ENCODE measurements at regions not wholly inside any gene's neighbourhood (a gene's known extent, or its start where the extent isn't known, plus 50 kb on each side); places are given as distances from the start of the nearest gene placed in this dataset.

- no peak for DNase-seq
Measured at GRCh38 chr2:163849756-163850435, 114.1 kb upstream of the FIGN start.

GRCh38 chr2:163838890-163839289 lies 103.1 kb upstream of the FIGN start:
- DNase-seq: no peak

- no peak for DNase-seq
Measured at GRCh38 chr2:163836167-163836566, 100.4 kb upstream of the FIGN start.

GRCh38 chr2:163834841-163835240 lies 99.0 kb upstream of the FIGN start:
- no peak for DNase-seq

- no peak for DNase-seq
Measured at GRCh38 chr2:163834221-163834620, 98.4 kb upstream of the FIGN start.

- no peak for DNase-seq
Measured at GRCh38 chr2:163828771-163829170, 93.0 kb upstream of the FIGN start.

GRCh38 chr2:163822033-163822432 lies 86.2 kb upstream of the FIGN start:
- DNase-seq: no peak

GRCh38 chr2:163812926-163813520 lies 77.2 kb upstream of the FIGN start:
- DNase-seq: no peak

- no peak for DNase-seq
Measured at GRCh38 chr2:163808406-163808805, 72.6 kb upstream of the FIGN start.

GRCh38 chr2:163802284-163802683 lies 66.5 kb upstream of the FIGN start:
- no peak for DNase-seq

GRCh38 chr2:163801486-163801885 lies 65.7 kb upstream of the FIGN start:
- no peak for DNase-seq

GRCh38 chr2:163800951-163801381 lies 65.2 kb upstream of the FIGN start:
- peak; percentile 59 to 88 (median 63) for DNase-seq

GRCh38 chr2:163799807-163800206 lies 64.0 kb upstream of the FIGN start:
- no peak for DNase-seq

GRCh38 chr2:163794635-163795034 lies 58.8 kb upstream of the FIGN start:
- no peak for DNase-seq
